HG02870 (cell line): ENCODE measurements at regions not wholly inside any gene's neighbourhood (a gene's known extent, or its start where the extent isn't known, plus 50 kb on each side); places are given as distances from the start of the nearest gene placed in this dataset.

Source experiments
- ATAC-seq: cut with Tn5 transposase; IDR thresholded peaks from one replicate; pipeline ENCODE4 v1.9.1; 2021; ENCODE audit warnings: mild to moderate bottlenecking, moderate library complexity; ENCODE audit not compliant: unreplicated experiment

GRCh38 chr4:14880805-14881204, 121.5 kb upstream of the CPEB2 start:
- ATAC-seq = no peak

- no peak for ATAC-seq
These were observed 119.1 kb upstream of the CPEB2 start for GRCh38 chr4:14883166-14883565.

GRCh38 chr4:14883661-14884060, 118.6 kb upstream of the CPEB2 start:
- ATAC-seq = no peak

- no peak for ATAC-seq
These were observed 114.3 kb upstream of the CPEB2 start for GRCh38 chr4:14887842-14888433.

- ATAC-seq = no peak
These were observed 113.3 kb upstream of the CPEB2 start for GRCh38 chr4:14888790-14889572.

- no peak for ATAC-seq
These were observed 109.7 kb upstream of the CPEB2 start for GRCh38 chr4:14892563-14892962.

- no peak for ATAC-seq
These were observed 108.6 kb upstream of the CPEB2 start for GRCh38 chr4:14893713-14894112.

- no peak for ATAC-seq
These were observed 107.6 kb upstream of the CPEB2 start for GRCh38 chr4:14894392-14895292.

- no peak for ATAC-seq
These were observed 105.6 kb upstream of the CPEB2 start for GRCh38 chr4:14896656-14897175.

- ATAC-seq = no peak
These were observed 105.1 kb upstream of the CPEB2 start for GRCh38 chr4:14897217-14897616.

- ATAC-seq = no peak
These were observed 103.3 kb upstream of the CPEB2 start for GRCh38 chr4:14898989-14899388.

- ATAC-seq = no peak
These were observed 99.9 kb upstream of the CPEB2 start for GRCh38 chr4:14902342-14902741.

- ATAC-seq = no peak
These were observed 99.0 kb upstream of the CPEB2 start for GRCh38 chr4:14903321-14903720.

- no peak for ATAC-seq
These were observed 95.5 kb upstream of the CPEB2 start for GRCh38 chr4:14906805-14907204.

GRCh38 chr4:14908635-14909034, 93.6 kb upstream of the CPEB2 start:
- no peak for ATAC-seq

GRCh38 chr4:14910411-14910810, 91.9 kb upstream of the CPEB2 start:
- ATAC-seq = no peak

- no peak for ATAC-seq
These were observed 89.9 kb upstream of the CPEB2 start for GRCh38 chr4:14912426-14912825.

GRCh38 chr4:14915018-14915417, 87.3 kb upstream of the CPEB2 start:
- ATAC-seq = no peak

GRCh38 chr4:14916554-14917297, 85.6 kb upstream of the CPEB2 start:
- no peak for ATAC-seq

GRCh38 chr4:14917298-14917633, 85.0 kb upstream of the CPEB2 start:
- ATAC-seq = no peak

- no peak for ATAC-seq
These were observed 83.9 kb upstream of the CPEB2 start for GRCh38 chr4:14918336-14918735.
